Mesothelial cell of epicardium (in vitro differentiated cells): ENCODE measurements at regions not wholly inside any gene's neighbourhood (a gene's known extent, or its start where the extent isn't known, plus 50 kb on each side); places are given as distances from the start of the nearest gene placed in this dataset.

Experiments used
- DNase-seq, 2 experiments: peaks; one replicate each; pipeline ENCODE4 v3.0.0; 2021; ENCODE audit warnings: low spot score in 2 of 2; ENCODE audit not compliant: unreplicated experiment in 2 of 2
- H3K27ac Mint-ChIP-seq: 2 replicates; pipeline ENCODE4 v1.8.0; 2021; ENCODE audit warnings: mixed read lengths
- H3K27me3 Mint-ChIP-seq: 2 replicates; pipeline ENCODE4 v1.8.0; 2021; ENCODE audit warnings: low read depth, mixed read lengths
- H3K36me3 Mint-ChIP-seq: 2 replicates; pipeline ENCODE4 v1.8.0; 2021; ENCODE audit warnings: mixed read lengths
- H3K4me1 Mint-ChIP-seq: 2 replicates; pipeline ENCODE4 v1.8.0; 2021; ENCODE audit warnings: mixed read lengths
- H3K4me3 Mint-ChIP-seq: 2 replicates; pipeline ENCODE4 v1.8.0; 2021; ENCODE audit warnings: mild to moderate bottlenecking, moderate library complexity, mixed read lengths
- H3K9me3 Mint-ChIP-seq: 2 replicates; pipeline ENCODE4 v1.8.0; 2021; ENCODE audit warnings: mixed read lengths
- CTCF ChIP-seq: fragments of 200-600 bp; sonication (generic); IDR thresholded peaks from one replicate; pipeline ENCODE4 v1.5.0; 2021; ENCODE audit warnings: antibody characterized with exemption; ENCODE audit not compliant: unreplicated experiment

- Mint-ChIP-seq H3K36me3 (no peaks in the 10 kb centered on the region), H3K27me3 (peaks cover 39% of the 10 kb centered on the region), H3K9me3 (no peaks in the 10 kb centered on the region), H3K27ac (no peak overlapping the region), H3K4me1 (peaks cover 12% of the 10 kb centered on the region), H3K4me3 (no peak overlapping the region)
- no peak for DNase-seq
- no peak for TF ChIP-seq CTCF
Observed at GRCh38 chr9:119829748-119830147, 460.5 kb upstream of the BRINP1 start.

GRCh38 chr9:119829186-119829585, 460.0 kb upstream of the BRINP1 start:
- Mint-ChIP-seq H3K27ac (no peak overlapping the region), H3K27me3 (peaks cover 39% of the 10 kb centered on the region), H3K9me3 (no peaks in the 10 kb centered on the region), H3K4me3 (no peak overlapping the region), H3K36me3 (no peaks in the 10 kb centered on the region), H3K4me1 (peaks cover 12% of the 10 kb centered on the region)
- TF ChIP-seq CTCF = no peak
- no peak for DNase-seq

- TF ChIP-seq CTCF = no peak
- Mint-ChIP-seq H3K27ac (no peak overlapping the region), H3K4me1 (peaks cover 14% of the 10 kb centered on the region), H3K36me3 (no peaks in the 10 kb centered on the region), H3K4me3 (no peak overlapping the region), H3K27me3 (peaks cover 35% of the 10 kb centered on the region), H3K9me3 (no peaks in the 10 kb centered on the region)
- no peak for DNase-seq
Observed at GRCh38 chr9:119827526-119827925, 458.3 kb upstream of the BRINP1 start.

GRCh38 chr9:119827126-119827525, 457.9 kb upstream of the BRINP1 start:
- no peaks in the 10 kb centered on the region for H3K9me3 Mint-ChIP-seq
- H3K27me3 Mint-ChIP-seq = peaks cover 31% of the 10 kb centered on the region
- H3K4me3 Mint-ChIP-seq = no peak overlapping the region
- peaks cover 16% of the 10 kb centered on the region for H3K4me1 Mint-ChIP-seq
- DNase-seq = no peak
- H3K27ac Mint-ChIP-seq = no peak overlapping the region
- H3K36me3 Mint-ChIP-seq = no peaks in the 10 kb centered on the region
- no peak for TF ChIP-seq CTCF

- Mint-ChIP-seq H3K36me3 (no peaks in the 10 kb centered on the region), H3K4me1 (peaks cover 42% of the 10 kb centered on the region), H3K27me3 (peaks cover 14% of the 10 kb centered on the region), H3K4me3 (no peak overlapping the region), H3K9me3 (no peaks in the 10 kb centered on the region), H3K27ac (no peak overlapping the region)
- no peak for DNase-seq
- TF ChIP-seq CTCF = no peak
Observed at GRCh38 chr9:119818726-119819435, 449.6 kb upstream of the BRINP1 start.
